Neural progenitor cell (in vitro differentiated cells): ENCODE measurements at regions not wholly inside any gene's neighbourhood (a gene's known extent, or its start where the extent isn't known, plus 50 kb on each side); places are given as distances from the start of the nearest gene placed in this dataset.

Experiments
- CTCF ChIP-seq: fragments of 200-600 bp; sonication (generic); IDR thresholded peaks from 2 replicates; pipeline ENCODE4 v1.5.1; 2017; ENCODE audit warnings: antibody characterized with exemption, mild to moderate bottlenecking
- EZH2 ChIP-seq: fragments of 200-600 bp; sonication (generic); IDR thresholded peaks from 2 replicates; pipeline ENCODE4 v1.6.1; 2017; ENCODE audit warnings: antibody characterized with exemption, mild to moderate bottlenecking, moderate library complexity
- EZH2phosphoT487 ChIP-seq: fragments of 200-600 bp; sonication (generic); IDR thresholded peaks from 2 replicates; pipeline ENCODE4 v1.6.1; 2017; ENCODE audit warnings: antibody characterized with exemption

GRCh38 chr5:33011801-33012200 lies 300.7 kb downstream of the NPR3 start:
- TF ChIP-seq CTCF, result no peak
- TF ChIP-seq EZH2, result no peak
- no peak for TF ChIP-seq EZH2phosphoT487
